HG03025 (cell line): ENCODE measurements at regions not wholly inside any gene's neighbourhood (a gene's known extent, or its start where the extent isn't known, plus 50 kb on each side); places are given as distances from the start of the nearest gene placed in this dataset.

ENCODE experiments used
- ATAC-seq: cut with Tn5 transposase; IDR thresholded peaks from one replicate; pipeline ENCODE4 v1.9.1; 2021; ENCODE audit warnings: mild to moderate bottlenecking, moderate library complexity; ENCODE audit not compliant: unreplicated experiment, low FRiP score

GRCh38 chrX:2608638-2609430 lies 82.3 kb upstream of the CD99 start:
- ATAC-seq = peak; percentile 92

GRCh38 chrX:2607113-2607512 lies 84.0 kb upstream of the CD99 start:
- ATAC-seq = no peak

- no peak for ATAC-seq
Measured at GRCh38 chrX:2600564-2600963, 90.5 kb upstream of the CD99 start.

- ATAC-seq = no peak
Measured at GRCh38 chrX:2596555-2597255, 94.4 kb upstream of the CD99 start.

GRCh38 chrX:2596045-2596444 lies 95.0 kb upstream of the CD99 start:
- ATAC-seq = no peak

- no peak for ATAC-seq
Measured at GRCh38 chrX:2595258-2595657, 94.5 kb upstream of the DHRSX start.

GRCh38 chrX:2594491-2594890 lies 93.7 kb upstream of the DHRSX start:
- no peak for ATAC-seq

- no peak for ATAC-seq
Measured at GRCh38 chrX:2592279-2592678, 91.5 kb upstream of the DHRSX start.

GRCh38 chrX:2589186-2590020 lies 88.6 kb upstream of the DHRSX start:
- no peak for ATAC-seq

GRCh38 chrX:2588049-2588448 lies 87.3 kb upstream of the DHRSX start:
- no peak for ATAC-seq

GRCh38 chrX:2587146-2587545 lies 86.4 kb upstream of the DHRSX start:
- ATAC-seq = no peak

- ATAC-seq = no peak
Measured at GRCh38 chrX:2585158-2585470, 84.3 kb upstream of the DHRSX start.

- no peak for ATAC-seq
Measured at GRCh38 chrX:2584251-2585157, 83.7 kb upstream of the DHRSX start.

- no peak for ATAC-seq
Measured at GRCh38 chrX:2583194-2584162, 82.7 kb upstream of the DHRSX start.

- ATAC-seq = no peak
Measured at GRCh38 chrX:2582667-2583066, 81.9 kb upstream of the DHRSX start.

GRCh38 chrX:2581296-2581695 lies 80.5 kb upstream of the DHRSX start:
- ATAC-seq = no peak

GRCh38 chrX:2578864-2579263 lies 78.1 kb upstream of the DHRSX start:
- no peak for ATAC-seq

GRCh38 chrX:2577844-2578466 lies 77.2 kb upstream of the DHRSX start:
- no peak for ATAC-seq

- no peak for ATAC-seq
Measured at GRCh38 chrX:2576793-2577192, 76.0 kb upstream of the DHRSX start.
